Activated T-helper 1 cell treated with anti-CD3 and anti-CD28 coated beads, Interleukin-12 subunit alpha, Interleukin-12 subunit beta, Interleukin-2, Interleukin-4 antibody, amounts not matched to agents 30 ng/mL and 10 ng/mL and 1 ng/mL, durations not matched to agents 14 hours and 24 hours and 36 hours (primary cell): ENCODE measurements at regions not wholly inside any gene's neighbourhood (a gene's known extent, or its start where the extent isn't known, plus 50 kb on each side); places are given as distances from the start of the nearest gene placed in this dataset.

Experiments
- DNase-seq: peaks from one replicate; pipeline ENCODE4 v3.0.0; 2021; ENCODE audit warnings: low spot score
- H3K27ac Mint-ChIP-seq: one replicate; pipeline ENCODE4 v1.8.0; 2021; ENCODE audit warnings: mild to moderate bottlenecking, mixed read lengths
- H3K27me3 Mint-ChIP-seq: one replicate; pipeline ENCODE4 v1.8.0; 2022; ENCODE audit warnings: mild to moderate bottlenecking, moderate library complexity, mixed read lengths; ENCODE audit not compliant: insufficient read depth
- H3K36me3 Mint-ChIP-seq: one replicate; pipeline ENCODE4 v1.8.0; 2021; ENCODE audit warnings: low read depth, mixed read lengths
- H3K4me1 Mint-ChIP-seq: one replicate; pipeline ENCODE4 v1.8.0; 2021; ENCODE audit warnings: low read depth, mixed read lengths
- H3K4me3 Mint-ChIP-seq: one replicate; pipeline ENCODE4 v1.8.0; 2021; ENCODE audit warnings: mild to moderate bottlenecking, moderate library complexity, mixed read lengths
- H3K9me3 Mint-ChIP-seq: one replicate; pipeline ENCODE4 v1.8.0; 2021; ENCODE audit warnings: mixed read lengths
- intact Hi-C: fragments of 100-400 bp; cut with micrococcal nuclease; formaldehyde crosslinking; loops from one replicate; pipeline ENCODE4 v1.15.1; 2024

GRCh38 chr6:67248077-67248476 is 1387.0 kb upstream of the ADGRB3 start:
- H3K9me3 Mint-ChIP-seq = peaks cover 7% of the 10 kb centered on the region
- no peak overlapping the region for H3K4me3 Mint-ChIP-seq
- no peak for DNase-seq
- no peaks in the 10 kb centered on the region for H3K4me1 Mint-ChIP-seq
- H3K27me3 Mint-ChIP-seq = no peaks in the 10 kb centered on the region
- intact Hi-C loops = no loop called here
- no peak overlapping the region for H3K27ac Mint-ChIP-seq
- H3K36me3 Mint-ChIP-seq = no peaks in the 10 kb centered on the region

DNA sequence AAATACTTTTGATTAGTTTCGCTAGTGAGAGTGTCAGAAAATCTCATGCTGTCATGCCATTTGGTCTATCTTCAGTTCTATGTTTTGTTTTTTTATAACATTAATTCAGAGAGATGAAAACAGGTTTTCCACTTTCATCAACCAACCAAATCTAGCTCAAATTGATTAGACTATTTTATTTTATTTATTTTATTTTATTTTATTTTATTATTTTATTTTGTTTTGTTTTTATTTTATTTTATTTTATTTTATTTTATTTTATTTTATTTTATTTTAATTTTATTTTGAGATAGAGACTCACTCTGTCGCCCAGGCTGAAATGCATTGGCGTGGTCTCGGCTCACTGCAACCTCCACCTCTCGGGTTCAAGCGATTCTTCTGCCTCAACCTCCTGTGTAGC is 1391.0 kb upstream of the ADGRB3 start:
- DNase-seq = no peak
- no peaks in the 10 kb centered on the region for H3K9me3 Mint-ChIP-seq
- intact Hi-C loops = no loop called here

DNA sequence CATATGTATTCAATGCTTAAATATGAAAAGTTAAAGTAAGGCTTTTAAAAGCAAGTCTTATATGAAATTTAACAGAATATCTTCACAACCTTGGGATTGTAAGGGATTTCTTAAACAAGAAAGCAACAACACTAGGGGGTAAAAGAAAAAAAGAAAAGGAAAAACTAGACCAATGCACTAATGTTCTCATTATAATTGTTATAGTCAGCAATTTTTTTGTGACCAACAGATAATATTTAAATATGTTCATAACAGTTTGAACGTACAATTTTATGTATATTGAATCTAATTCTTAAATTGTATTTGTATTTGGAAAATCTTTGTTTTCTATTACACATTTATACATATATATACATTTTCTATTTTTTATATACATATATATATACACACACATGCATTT is 1397.8 kb upstream of the ADGRB3 start:
- Mint-ChIP-seq H3K4me3 (no peak overlapping the region), H3K4me1 (no peaks in the 10 kb centered on the region), H3K9me3 (no peaks in the 10 kb centered on the region), H3K27me3 (no peaks in the 10 kb centered on the region), H3K36me3 (no peaks in the 10 kb centered on the region), H3K27ac (no peak overlapping the region)
- DNase-seq = no peak
- intact Hi-C loops = no loop called here

More for the DNA sequence above, 1391.0 kb upstream of the ADGRB3 start:
- Mint-ChIP-seq H3K4me3 (no peak overlapping the region), H3K27me3 (no peaks in the 10 kb centered on the region), H3K27ac (no peak overlapping the region), H3K4me1 (no peaks in the 10 kb centered on the region), H3K36me3 (no peaks in the 10 kb centered on the region)

- H3K4me3 Mint-ChIP-seq = no peak overlapping the region
- H3K27me3 Mint-ChIP-seq = no peaks in the 10 kb centered on the region
- H3K4me1 Mint-ChIP-seq = no peaks in the 10 kb centered on the region
- intact Hi-C loops = no loop called here
- no peaks in the 10 kb centered on the region for H3K36me3 Mint-ChIP-seq
- no peak for DNase-seq
- H3K27ac Mint-ChIP-seq = no peak overlapping the region
- H3K9me3 Mint-ChIP-seq = no peaks in the 10 kb centered on the region
Observed at GRCh38 chr6:67231092-67231491, 1404.0 kb upstream of the ADGRB3 start.

DNA sequence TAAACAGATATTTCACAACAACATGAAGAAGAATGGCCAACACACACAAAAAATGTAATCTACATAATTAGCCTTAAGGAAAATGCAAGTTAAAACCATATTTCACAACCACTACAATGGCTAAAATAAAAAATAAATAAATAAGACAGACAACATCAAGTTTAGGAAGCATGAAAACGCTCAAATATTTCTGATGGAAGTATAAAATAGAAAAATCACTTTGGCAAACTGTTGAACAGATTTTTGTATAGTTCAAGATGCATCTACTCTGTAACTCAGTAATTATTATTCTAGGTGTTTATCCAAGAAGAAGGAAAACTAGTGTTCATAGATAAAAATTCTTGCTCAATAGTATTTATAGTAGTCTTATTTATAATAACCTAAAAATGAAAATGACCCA is 1410.1 kb upstream of the ADGRB3 start:
- no peak for DNase-seq
- no peak overlapping the region for H3K4me3 Mint-ChIP-seq

GRCh38 chr6:67221226-67221625 is 1413.9 kb upstream of the ADGRB3 start:
- DNase-seq = no peak
- intact Hi-C loops = no loop called here
- Mint-ChIP-seq H3K4me1 (no peaks in the 10 kb centered on the region), H3K27me3 (no peaks in the 10 kb centered on the region), H3K4me3 (no peak overlapping the region), H3K36me3 (no peaks in the 10 kb centered on the region), H3K9me3 (peaks cover 3% of the 10 kb centered on the region), H3K27ac (no peak overlapping the region)

More for the DNA sequence above, 1410.1 kb upstream of the ADGRB3 start:
- intact Hi-C loops = no loop called here
- no peak overlapping the region for H3K27ac Mint-ChIP-seq
- no peaks in the 10 kb centered on the region for H3K27me3 Mint-ChIP-seq
- no peaks in the 10 kb centered on the region for H3K9me3 Mint-ChIP-seq
- no peaks in the 10 kb centered on the region for H3K4me1 Mint-ChIP-seq
- H3K36me3 Mint-ChIP-seq = no peaks in the 10 kb centered on the region

DNA sequence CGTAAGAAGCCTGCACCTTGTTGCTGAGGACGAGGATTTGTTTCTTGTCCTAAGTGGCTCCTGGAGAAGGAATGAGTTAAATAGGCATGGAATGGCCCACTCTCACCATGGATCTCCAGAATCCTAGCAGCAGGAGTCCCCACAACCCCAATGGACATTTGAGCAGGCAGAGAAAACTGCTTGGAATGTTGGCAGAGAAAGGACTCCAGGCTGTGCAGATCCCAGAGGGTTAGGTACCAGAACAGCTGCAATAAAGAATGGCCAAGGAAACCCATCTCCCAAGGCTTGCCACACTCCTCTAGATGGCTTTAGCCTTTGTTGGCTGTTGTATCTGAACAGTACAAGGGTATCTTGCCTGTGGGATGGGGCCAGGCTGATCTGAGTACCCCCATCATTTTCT is 1415.7 kb upstream of the ADGRB3 start:
- Mint-ChIP-seq H3K9me3 (peaks cover 3% of the 10 kb centered on the region), H3K27me3 (no peaks in the 10 kb centered on the region), H3K27ac (no peak overlapping the region), H3K4me1 (no peaks in the 10 kb centered on the region), H3K36me3 (no peaks in the 10 kb centered on the region), H3K4me3 (no peak overlapping the region)
- intact Hi-C loops = no loop called here
- no peak for DNase-seq

- no peak for DNase-seq
- Mint-ChIP-seq H3K27ac (no peak overlapping the region), H3K27me3 (no peaks in the 10 kb centered on the region), H3K4me1 (no peaks in the 10 kb centered on the region), H3K4me3 (no peak overlapping the region), H3K9me3 (peaks cover 8% of the 10 kb centered on the region), H3K36me3 (no peaks in the 10 kb centered on the region)
- intact Hi-C loops = no loop called here
Observed at GRCh38 chr6:67212584-67212983, 1422.5 kb upstream of the ADGRB3 start.

DNA sequence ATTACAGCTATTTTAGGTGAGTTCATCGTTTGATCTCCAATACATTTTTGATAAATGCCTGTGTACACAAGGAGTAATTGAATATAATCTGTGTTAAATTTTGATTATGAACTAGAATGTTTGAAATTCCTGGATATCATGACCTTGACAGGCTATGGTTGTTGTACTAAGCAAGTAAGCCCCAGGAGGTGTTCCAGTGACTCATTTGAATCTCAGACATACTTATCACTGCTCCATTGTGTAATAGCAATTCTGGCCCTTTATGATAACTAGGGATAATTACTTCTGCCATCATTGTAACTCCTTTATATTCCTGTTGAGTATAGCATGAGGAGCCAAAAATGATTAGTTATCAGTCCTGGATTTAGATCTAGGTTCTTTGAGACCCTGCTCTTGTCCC is 1424.6 kb upstream of the ADGRB3 start:
- H3K27ac Mint-ChIP-seq = no peak overlapping the region

DNA sequence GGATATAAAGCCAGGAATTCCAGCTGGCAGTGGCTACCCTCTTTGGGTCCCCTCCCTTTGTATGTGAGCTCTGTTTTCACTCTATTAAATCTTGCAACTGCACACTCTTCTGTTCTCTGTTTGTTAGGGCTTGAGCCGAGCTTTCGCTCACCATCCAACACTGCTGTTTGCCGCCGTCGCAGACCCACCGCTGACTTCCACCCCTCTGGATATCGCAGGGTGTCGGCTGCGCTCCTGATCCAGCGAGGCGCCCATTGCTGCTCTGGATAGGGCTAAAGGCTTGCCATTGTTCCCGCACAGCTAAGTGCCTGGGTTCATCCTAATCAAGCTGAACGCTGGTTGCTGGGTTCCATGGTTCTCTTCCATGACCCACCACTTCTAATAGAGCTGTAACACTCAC is 1433.5 kb upstream of the ADGRB3 start:
- Mint-ChIP-seq H3K36me3 (no peaks in the 10 kb centered on the region), H3K27me3 (no peaks in the 10 kb centered on the region), H3K4me1 (no peaks in the 10 kb centered on the region), H3K27ac (no peak overlapping the region), H3K4me3 (no peak overlapping the region), H3K9me3 (peaks cover 14% of the 10 kb centered on the region)
- no peak for DNase-seq
- intact Hi-C loops = no loop called here

More for the DNA sequence above, 1424.6 kb upstream of the ADGRB3 start:
- no peaks in the 10 kb centered on the region for H3K27me3 Mint-ChIP-seq
- H3K4me3 Mint-ChIP-seq = no peak overlapping the region
- no peaks in the 10 kb centered on the region for H3K36me3 Mint-ChIP-seq
- H3K9me3 Mint-ChIP-seq = peaks cover 9% of the 10 kb centered on the region
- DNase-seq = no peak
- H3K4me1 Mint-ChIP-seq = no peaks in the 10 kb centered on the region
- intact Hi-C loops = no loop called here

DNA sequence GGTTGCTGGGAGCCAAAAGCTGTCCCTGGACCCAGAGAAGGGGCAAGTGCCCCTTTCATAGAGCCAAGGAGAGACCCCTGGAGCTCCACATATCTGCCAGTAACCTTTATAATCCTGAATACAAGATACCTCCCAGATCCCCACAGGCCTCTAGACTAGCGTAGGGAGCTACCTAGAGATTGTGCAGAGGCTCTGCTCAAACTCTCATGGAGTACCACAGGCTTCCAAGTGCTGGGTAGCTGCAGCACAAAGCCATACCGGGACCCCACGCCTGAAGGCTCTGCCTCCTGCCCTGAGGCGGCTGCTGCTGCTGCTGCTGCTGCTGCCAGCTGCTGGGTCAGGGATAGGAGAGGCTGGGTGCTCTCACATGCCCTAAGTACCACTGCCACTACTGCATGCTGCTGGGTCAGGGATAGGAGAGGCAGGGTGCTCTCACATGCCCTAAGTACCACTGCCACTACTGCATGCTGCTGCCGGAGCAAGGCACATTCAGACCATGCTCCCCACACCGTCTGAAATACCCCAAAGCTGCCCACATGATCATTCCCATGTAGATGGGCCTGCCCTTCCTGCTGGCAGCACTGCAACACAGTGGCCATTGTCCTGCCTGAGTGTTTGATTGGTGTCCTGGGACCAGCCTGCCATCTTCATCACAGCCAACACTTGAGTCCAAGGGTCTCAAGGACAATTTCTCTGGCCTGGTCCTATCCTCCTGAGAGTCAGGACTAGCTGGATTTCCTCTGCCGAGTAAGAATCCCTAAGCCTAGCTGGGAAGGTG is 1434.3 kb upstream of the ADGRB3 start:
- no peaks in the 10 kb centered on the region for H3K4me1 Mint-ChIP-seq
- H3K4me3 Mint-ChIP-seq = no peak overlapping the region
- intact Hi-C loops = no loop called here
- DNase-seq = no peak
- H3K36me3 Mint-ChIP-seq = no peaks in the 10 kb centered on the region
- H3K27me3 Mint-ChIP-seq = no peaks in the 10 kb centered on the region
- peaks cover 14% of the 10 kb centered on the region for H3K9me3 Mint-ChIP-seq
- no peak overlapping the region for H3K27ac Mint-ChIP-seq

GRCh38 chr6:67199425-67199824 is 1435.7 kb upstream of the ADGRB3 start:
- Mint-ChIP-seq H3K27me3 (no peaks in the 10 kb centered on the region), H3K4me3 (no peak overlapping the region), H3K4me1 (no peaks in the 10 kb centered on the region), H3K9me3 (peaks cover 14% of the 10 kb centered on the region), H3K36me3 (no peaks in the 10 kb centered on the region), H3K27ac (no peak overlapping the region)
- no peak for DNase-seq
- intact Hi-C loops = no loop called here

GRCh38 chr6:67190733-67191132 is 1444.3 kb upstream of the ADGRB3 start:
- Mint-ChIP-seq H3K27ac (no peak overlapping the region), H3K9me3 (no peaks in the 10 kb centered on the region), H3K4me1 (no peaks in the 10 kb centered on the region), H3K4me3 (no peak overlapping the region), H3K27me3 (no peaks in the 10 kb centered on the region), H3K36me3 (no peaks in the 10 kb centered on the region)
- intact Hi-C loops = no loop called here
- DNase-seq = no peak

DNA sequence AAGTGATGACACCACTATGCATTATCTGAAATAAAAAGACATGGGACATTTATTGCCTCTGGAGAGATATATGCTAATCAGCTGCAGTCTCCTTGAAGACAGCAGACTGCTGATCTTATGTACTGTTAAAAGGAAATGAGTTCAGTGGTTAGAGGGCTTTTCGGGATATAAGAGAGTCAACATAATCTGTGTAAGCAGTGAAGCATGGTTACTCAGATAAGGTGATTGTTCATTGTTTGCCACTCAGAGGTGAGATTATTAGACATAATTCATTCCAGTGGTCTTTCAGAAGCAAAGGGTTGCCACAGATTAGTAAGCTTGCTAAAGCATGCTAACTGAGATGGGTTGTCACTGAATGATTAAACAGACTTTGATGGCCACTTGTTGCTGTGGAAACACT is 1450.7 kb upstream of the ADGRB3 start:
- H3K4me1 Mint-ChIP-seq = no peaks in the 10 kb centered on the region
- no peaks in the 10 kb centered on the region for H3K9me3 Mint-ChIP-seq
- DNase-seq = no peak

More for the DNA sequence above, 1450.7 kb upstream of the ADGRB3 start:
- Mint-ChIP-seq H3K27ac (no peak overlapping the region), H3K27me3 (no peaks in the 10 kb centered on the region), H3K36me3 (no peaks in the 10 kb centered on the region), H3K4me3 (no peak overlapping the region)
- intact Hi-C loops = no loop called here
